ENCODE measurements at regions not wholly inside any gene's neighbourhood (a gene's known extent, or its start where the extent isn't known, plus 50 kb on each side); places are given as distances from the start of the nearest gene placed in this dataset.

DNA sequence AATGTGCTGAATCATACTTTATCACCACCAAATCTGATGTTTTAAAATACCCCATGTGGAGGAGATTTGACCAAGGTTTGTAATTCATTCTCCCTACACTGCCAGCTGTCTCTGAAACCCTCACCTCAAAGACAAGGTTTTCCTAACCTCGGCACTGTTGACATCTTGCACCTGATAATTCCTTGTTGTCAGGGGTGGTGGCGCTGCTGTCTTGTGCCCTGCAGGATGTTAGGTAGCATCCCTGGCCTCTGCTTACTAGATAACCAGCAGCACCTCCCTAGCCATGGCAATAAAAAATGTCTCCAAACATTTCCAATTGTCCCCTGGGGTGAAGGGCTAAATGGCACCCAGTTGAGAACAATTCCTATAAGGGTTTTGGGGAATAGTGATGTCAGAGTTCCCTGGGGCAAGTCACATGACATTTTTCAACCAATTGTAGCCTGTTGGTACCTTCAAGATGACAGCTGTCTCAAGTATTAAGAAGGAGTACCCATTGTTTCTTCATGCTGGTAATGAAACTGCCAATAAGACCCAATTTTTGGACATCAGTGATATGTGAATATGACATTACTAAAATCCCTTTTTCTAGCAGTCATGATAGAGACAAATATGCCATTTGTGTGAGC, 160.6 kb upstream of the PLCXD3 start:
- TF ChIP-seq, protein P1, sequence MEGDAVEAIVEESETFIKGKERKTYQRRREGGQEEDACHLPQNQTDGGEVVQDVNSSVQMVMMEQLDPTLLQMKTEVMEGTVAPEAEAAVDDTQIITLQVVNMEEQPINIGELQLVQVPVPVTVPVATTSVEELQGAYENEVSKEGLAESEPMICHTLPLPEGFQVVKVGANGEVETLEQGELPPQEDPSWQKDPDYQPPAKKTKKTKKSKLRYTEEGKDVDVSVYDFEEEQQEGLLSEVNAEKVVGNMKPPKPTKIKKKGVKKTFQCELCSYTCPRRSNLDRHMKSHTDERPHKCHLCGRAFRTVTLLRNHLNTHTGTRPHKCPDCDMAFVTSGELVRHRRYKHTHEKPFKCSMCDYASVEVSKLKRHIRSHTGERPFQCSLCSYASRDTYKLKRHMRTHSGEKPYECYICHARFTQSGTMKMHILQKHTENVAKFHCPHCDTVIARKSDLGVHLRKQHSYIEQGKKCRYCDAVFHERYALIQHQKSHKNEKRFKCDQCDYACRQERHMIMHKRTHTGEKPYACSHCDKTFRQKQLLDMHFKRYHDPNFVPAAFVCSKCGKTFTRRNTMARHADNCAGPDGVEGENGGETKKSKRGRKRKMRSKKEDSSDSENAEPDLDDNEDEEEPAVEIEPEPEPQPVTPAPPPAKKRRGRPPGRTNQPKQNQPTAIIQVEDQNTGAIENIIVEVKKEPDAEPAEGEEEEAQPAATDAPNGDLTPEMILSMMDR (IDR thresholded peaks at IDR 0.05; ENCODE audit: poor library complexity), result no peak
- TF ChIP-seq EZH2 (IDR thresholded peaks at IDR 0.05; ENCODE audit: borderline replicate concordance), result no peak
